ENCODE measurements at regions not wholly inside any gene's neighbourhood (a gene's known extent, or its start where the extent isn't known, plus 50 kb on each side); places are given as distances from the start of the nearest gene placed in this dataset.

- no peak for TF ChIP-seq CTCF (IDR thresholded peaks at IDR 0.05)
- no peak for TF ChIP-seq EP300 (IDR thresholded peaks at IDR 0.05; ENCODE audit: low read depth)
- no peak for TF ChIP-seq POLR2AphosphoS5 (IDR thresholded peaks at IDR 0.05)
- TF ChIP-seq POLR2A (IDR thresholded peaks at IDR 0.05): no peak
- H3K9me3 ChIP-seq: no peaks in the 10 kb centered on the region
- H3K27ac ChIP-seq: no peak overlapping the region
- H3K4me1 ChIP-seq: peaks cover 0 to 11% (median 9%) of the 10 kb centered on the region in 4 donors
- no peaks in the 10 kb centered on the region for H3K27me3 ChIP-seq
- in situ Hi-C loops (cut with MboI; ENCODE audit: low pct_ligation_motif_present in 1 of 4, low pct_unique_long_range_greater_than_20kb in 1 of 4, low sequenced_read_pairs in 3 of 4): no loop called here
- WGBS, 2 donors (ENCODE audit: low coverage in 1 of 2): 83 to 97% methylated on average over 6 to 7 of the region's 7 CpGs
- no peaks in the 10 kb centered on the region for H3K36me3 ChIP-seq
- intact Hi-C loops (cut with DNase I; ENCODE audit: low total_unique reads): no loop called here
- no peak for DNase-seq
- H3K4me3 ChIP-seq: no peak overlapping the region
Observed at GRCh38 chr9:88776717-88777497, 214.4 kb upstream of the S1PR3 start.

GRCh38 chr9:88777498-88778312, 213.6 kb upstream of the S1PR3 start:
- Histone ChIP-seq H3K36me3 (no peaks in the 10 kb centered on the region), H3K27me3 (no peaks in the 10 kb centered on the region), H3K27ac (no peak overlapping the region), H3K9me3 (no peaks in the 10 kb centered on the region), H3K4me1 (peaks cover 0 to 11% (median 9%) of the 10 kb centered on the region in 4 donors), H3K4me3 (no peak overlapping the region)
- no peak for DNase-seq
- intact Hi-C loops (cut with DNase I; ENCODE audit: low total_unique reads) (no loop called here), in situ Hi-C loops (cut with MboI; ENCODE audit: low pct_ligation_motif_present in 1 of 4, low pct_unique_long_range_greater_than_20kb in 1 of 4, low sequenced_read_pairs in 3 of 4) (no loop called here)
- 71% methylated on average over 4 to 12 of the region's 12 CpGs for WGBS, 2 donors (ENCODE audit: low coverage in 1 of 2)
- no peak for TF ChIP-seq EP300 (IDR thresholded peaks at IDR 0.05; ENCODE audit: low read depth)
- TF ChIP-seq POLR2A (IDR thresholded peaks at IDR 0.05): no peak
- no peak for TF ChIP-seq CTCF (IDR thresholded peaks at IDR 0.05)
- TF ChIP-seq POLR2AphosphoS5 (IDR thresholded peaks at IDR 0.05): no peak

GRCh38 chr9:88781628-88782391, 209.5 kb upstream of the S1PR3 start:
- no peak for DNase-seq
- 45 to 73% methylated on average over 3 to 7 of the region's 7 CpGs for WGBS, 2 donors (ENCODE audit: low coverage in 1 of 2)
- H3K27ac ChIP-seq: no peak overlapping the region

More at GRCh38 chr9:88781628-88782391, 209.5 kb upstream of the S1PR3 start:
- no peaks in the 10 kb centered on the region for H3K27me3 ChIP-seq
- TF ChIP-seq CTCF (IDR thresholded peaks at IDR 0.05): no peak
- in situ Hi-C loops (cut with MboI; ENCODE audit: low pct_ligation_motif_present in 1 of 4, low pct_unique_long_range_greater_than_20kb in 1 of 4, low sequenced_read_pairs in 3 of 4) (no loop called here), intact Hi-C loops (cut with DNase I; ENCODE audit: low total_unique reads) (no loop called here)
- H3K4me3 ChIP-seq: no peak overlapping the region
- no peaks in the 10 kb centered on the region for H3K36me3 ChIP-seq
- no peaks in the 10 kb centered on the region for H3K9me3 ChIP-seq
- peaks cover 0 to 6% (median 0%) of the 10 kb centered on the region in 4 donors for H3K4me1 ChIP-seq

Measured in transverse colon (tissue), 4 donors.